Stimulated activated CD8-positive, alpha-beta memory T cell treated with anti-CD3 and anti-CD28 coated beads, Interleukin-15, amount 100 ng/mL, for 1 hour (primary cell): ENCODE measurements at regions not wholly inside any gene's neighbourhood (a gene's known extent, or its start where the extent isn't known, plus 50 kb on each side); places are given as distances from the start of the nearest gene placed in this dataset.

Experiments used
- DNase-seq: peaks from one replicate; pipeline ENCODE4 v3.0.0-alpha.2; 2020; ENCODE audit warnings: low read depth

DNA sequence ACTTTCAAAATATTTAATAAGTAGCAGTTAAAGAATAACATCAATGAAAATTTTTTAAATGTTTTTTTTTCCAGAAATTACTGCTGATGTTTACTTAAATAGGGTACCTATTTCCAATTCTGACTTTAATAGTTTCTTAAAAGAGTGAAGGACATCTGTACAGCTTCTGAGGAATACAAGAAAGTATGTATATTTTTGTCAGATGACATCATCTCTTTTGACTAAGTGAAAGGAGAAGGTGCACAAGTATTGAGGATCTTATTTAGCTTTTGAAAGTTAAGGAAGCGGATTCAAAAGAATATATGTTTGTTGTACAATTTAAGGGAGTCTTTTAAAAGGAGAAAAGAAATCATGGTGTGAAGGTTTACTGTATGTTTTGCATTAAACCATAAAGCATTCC, 90.0 kb upstream of the SLC35B3 start:
- DNase-seq, result no peak

DNA sequence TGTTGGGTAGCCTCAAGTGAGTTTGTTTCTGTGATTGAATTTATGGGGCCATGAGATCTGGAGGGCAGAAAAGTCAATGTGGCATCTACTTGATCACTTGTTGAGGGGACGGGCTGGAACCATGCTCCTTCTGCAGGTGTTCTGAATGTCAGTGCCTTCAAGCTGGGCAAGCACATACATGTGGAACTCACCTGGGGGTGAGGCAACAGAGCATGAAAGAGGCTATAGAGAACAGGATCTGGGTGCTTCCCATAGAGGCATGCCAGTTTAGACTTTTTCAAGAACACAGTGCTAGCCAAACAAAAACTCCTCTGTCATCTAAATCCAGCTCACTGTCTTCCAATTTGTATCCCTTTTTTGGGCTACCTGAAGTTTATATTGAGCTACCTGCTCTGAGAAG, 77.8 kb upstream of the SLC35B3 start:
- DNase-seq, result no peak

DNA sequence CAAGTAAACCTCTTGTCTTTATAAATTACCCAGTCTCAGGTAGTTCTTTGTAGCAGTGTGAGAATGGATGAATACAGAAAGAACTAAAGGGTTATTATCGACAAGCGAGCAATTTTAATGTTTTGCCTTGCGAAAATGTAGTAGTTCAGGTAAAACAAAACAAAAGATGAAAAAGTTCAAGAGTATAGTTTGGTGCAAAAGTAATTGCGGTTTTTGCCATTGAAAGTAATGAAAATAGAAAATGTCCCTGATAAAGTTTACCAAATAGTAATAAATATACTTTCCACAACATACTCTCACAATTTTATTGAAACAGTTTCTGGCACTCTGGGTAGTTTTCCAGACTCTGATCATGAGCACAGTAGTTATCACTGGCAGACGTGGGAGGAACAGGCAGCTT, 71.9 kb upstream of the SLC35B3 start:
- no peak for DNase-seq

DNA sequence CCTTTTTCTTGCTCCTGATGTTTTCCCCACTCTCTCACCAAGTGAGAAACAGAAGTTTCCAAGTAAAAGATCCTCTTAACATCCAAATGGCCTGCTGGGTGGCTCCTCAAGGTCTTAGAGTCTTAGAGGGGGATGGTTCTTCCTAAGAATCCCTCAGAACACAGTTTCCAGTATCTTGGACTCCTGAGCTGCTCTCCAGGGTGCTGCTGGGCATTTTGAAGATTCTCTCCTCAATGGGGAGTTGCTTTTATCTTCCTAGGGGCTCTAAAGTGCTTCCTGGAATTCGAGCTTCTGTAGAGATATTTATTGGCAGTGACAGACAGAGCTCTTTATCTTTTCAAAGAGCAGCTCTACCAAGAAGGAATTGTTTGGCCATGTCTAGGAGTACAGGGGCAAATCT, 70.8 kb upstream of the SLC35B3 start:
- DNase-seq, result no peak

DNA sequence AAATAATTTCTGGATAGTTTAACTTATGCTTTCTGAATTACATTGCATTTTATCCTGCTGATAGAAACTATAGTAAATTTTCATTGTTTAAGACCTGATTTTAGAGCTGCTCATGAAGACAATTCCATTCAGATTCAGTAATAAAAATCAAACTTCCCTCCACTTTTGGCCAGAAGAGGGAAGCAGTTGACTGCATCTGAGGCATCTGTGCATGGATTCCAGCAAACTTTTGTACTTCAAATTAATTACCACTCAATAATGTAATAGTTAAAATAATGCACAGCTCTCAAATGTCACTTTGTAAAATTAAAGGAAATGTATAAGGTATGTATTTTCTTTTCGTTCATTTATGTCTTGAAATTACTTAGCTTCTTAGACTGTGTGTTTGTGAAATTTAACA, 64.2 kb upstream of the SLC35B3 start:
- no peak for DNase-seq

DNA sequence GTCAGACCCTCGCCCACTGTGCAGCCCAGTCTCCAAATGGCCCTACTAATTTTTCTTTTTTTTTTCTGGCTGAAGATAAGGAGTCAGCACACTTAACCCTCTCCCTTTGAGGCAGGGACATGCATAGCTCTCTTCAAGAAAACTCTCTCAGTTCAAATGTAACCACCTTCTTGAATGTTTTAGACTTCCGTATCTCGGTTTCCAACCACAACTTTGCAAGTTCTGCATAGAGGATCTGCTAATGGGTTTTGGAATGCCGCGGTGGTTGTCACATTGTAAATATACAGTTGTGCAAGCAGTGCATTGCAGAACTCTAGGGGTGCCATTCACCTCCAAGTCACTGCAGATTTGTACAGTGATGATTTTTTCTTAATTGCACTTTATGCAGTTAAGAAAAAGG, 59.4 kb upstream of the SLC35B3 start:
- no peak for DNase-seq

DNA sequence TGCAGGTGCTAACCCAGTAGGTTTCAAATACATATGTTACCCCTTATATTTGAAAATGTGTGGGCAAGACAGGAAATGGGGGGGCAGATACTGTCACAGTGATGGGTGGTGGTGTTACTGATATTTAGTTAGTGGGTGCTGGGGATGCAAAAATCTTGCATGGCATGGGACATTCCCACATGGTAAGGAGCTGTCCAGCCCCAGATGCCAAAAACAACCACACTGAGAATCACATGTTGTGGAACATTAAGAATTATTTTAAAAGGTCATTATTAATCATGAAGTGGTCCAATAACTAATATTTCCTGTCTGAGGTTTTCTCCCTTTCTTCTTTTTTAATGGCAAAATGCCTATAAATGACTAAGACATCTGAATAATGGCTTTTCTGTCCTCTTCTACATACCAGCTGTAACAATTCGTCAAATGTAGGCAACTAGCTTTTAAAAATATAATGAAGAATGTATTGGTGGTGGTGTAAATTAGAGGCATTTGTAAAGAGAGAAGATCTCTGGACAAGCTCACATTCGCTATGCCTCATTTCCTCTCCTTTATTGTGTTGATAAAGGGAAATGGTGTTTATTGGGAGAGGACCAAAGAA, 57.3 kb upstream of the SLC35B3 start:
- no peak for DNase-seq
